ENCODE measurements at regions not wholly inside any gene's neighbourhood (a gene's known extent, or its start where the extent isn't known, plus 50 kb on each side); places are given as distances from the start of the nearest gene placed in this dataset.
"Not testable (repeated sequence)": the region's sequence is repeated elsewhere in the genome, so short reads cannot be mapped to it uniquely, and the experiment has no call there.

GRCh38 chr6:26234421-26235301, 130.3 kb upstream of the BTN3A2 start:
- TF ChIP-seq POLR2A (IDR thresholded peaks at IDR 0.05) (peak; percentile 21), CTCF (IDR thresholded peaks at IDR 0.05) (no peak), EP300 (IDR thresholded peaks at IDR 0.05) (no peak)
- intact Hi-C loops (cut with DNase I) = loop anchor here in 1 of 4 donors (5.0 kb wide), 1 partner anchor 33 kb away; no protein-coding TSS in a partner anchor
- Histone ChIP-seq H3K27ac (peak overlapping the region in 1 of 2 donors; percentile 18), H3K9me3 (peaks cover 0 to 3% of the 10 kb centered on the region in 2 donors), H3K36me3 (no peaks in the 10 kb centered on the region), H3K4me1 (ENCODE audit: insufficient read depth) (peaks cover 4% of the 10 kb centered on the region), H3K4me3 (peak overlapping the region; percentile 43), H3K27me3 (no peaks in the 10 kb centered on the region)
- peak in 1 of 5 donors; percentile 27 for DNase-seq
- WGBS, 3 donors = 2 to 4% (median 2%) methylated on average over 36 of the region's 36 CpGs

- TF ChIP-seq CTCF (IDR thresholded peaks at IDR 0.05) (no peak), POLR2A (IDR thresholded peaks at IDR 0.05) (no peak), EP300 (IDR thresholded peaks at IDR 0.05) (no peak)
- peaks cover 4% of the 10 kb centered on the region for H3K4me1 ChIP-seq (ENCODE audit: insufficient read depth)
- no peak for DNase-seq
- peaks cover 0 to 3% of the 10 kb centered on the region in 2 donors for H3K9me3 ChIP-seq
- H3K4me3 ChIP-seq = peak overlapping the region; percentile 23
- 24 to 31% (median 24%) methylated on average over 3 of the region's 3 CpGs for WGBS, 3 donors
- H3K36me3 ChIP-seq = no peaks in the 10 kb centered on the region
- intact Hi-C loops (cut with DNase I) = no loop called here
- no peaks in the 10 kb centered on the region for H3K27me3 ChIP-seq
- no peak overlapping the region for H3K27ac ChIP-seq
These were observed 129.7 kb upstream of the BTN3A2 start for GRCh38 chr6:26235302-26235670.

GRCh38 chr6:26239415-26239814, 125.6 kb upstream of the BTN3A2 start:
- H3K9me3 ChIP-seq; H3K27me3 ChIP-seq; H3K27ac ChIP-seq; intact Hi-C loops (cut with DNase I); DNase-seq; H3K36me3 ChIP-seq; H3K4me3 ChIP-seq; H3K4me1 ChIP-seq (ENCODE audit: insufficient read depth): not testable (repeated sequence)
- WGBS, 3 donors = 89 to 92% (median 92%) methylated on average over 18 of the region's 18 CpGs

- H3K4me1 ChIP-seq (ENCODE audit: insufficient read depth) = peaks cover 3% of the 10 kb centered on the region
- intact Hi-C loops (cut with DNase I) = no loop called here
- TF ChIP-seq POLR2A (IDR thresholded peaks at IDR 0.05) = no peak
- TF ChIP-seq CTCF (IDR thresholded peaks at IDR 0.05) = no peak
- TF ChIP-seq EP300 (IDR thresholded peaks at IDR 0.05) = no peak
- H3K36me3 ChIP-seq = no peaks in the 10 kb centered on the region
- no peaks in the 10 kb centered on the region for H3K27me3 ChIP-seq
- no peak for DNase-seq
- H3K4me3 ChIP-seq = peak overlapping the region; percentile 36
- peak overlapping the region in 1 of 2 donors; percentile 16 for H3K27ac ChIP-seq
- 1 to 3% (median 2%) methylated on average over 49 of the region's 49 CpGs for WGBS, 3 donors
- H3K9me3 ChIP-seq = no peaks in the 10 kb centered on the region
These were observed 124.6 kb upstream of the BTN3A2 start for GRCh38 chr6:26240157-26241032.
